ENCODE measurements at regions not wholly inside any gene's neighbourhood (a gene's known extent, or its start where the extent isn't known, plus 50 kb on each side); places are given as distances from the start of the nearest gene placed in this dataset.

GRCh38 chr1:4984841-4985240, 330.4 kb downstream of the AJAP1 start:
- TF ChIP-seq POLR2A (IDR thresholded peaks at IDR 0.05) (no peak), POLR2AphosphoS5 (IDR thresholded peaks at IDR 0.05) (no peak), EP300 (IDR thresholded peaks at IDR 0.05; ENCODE audit: low read depth) (no peak)
- TF ChIP-seq, protein P1, sequence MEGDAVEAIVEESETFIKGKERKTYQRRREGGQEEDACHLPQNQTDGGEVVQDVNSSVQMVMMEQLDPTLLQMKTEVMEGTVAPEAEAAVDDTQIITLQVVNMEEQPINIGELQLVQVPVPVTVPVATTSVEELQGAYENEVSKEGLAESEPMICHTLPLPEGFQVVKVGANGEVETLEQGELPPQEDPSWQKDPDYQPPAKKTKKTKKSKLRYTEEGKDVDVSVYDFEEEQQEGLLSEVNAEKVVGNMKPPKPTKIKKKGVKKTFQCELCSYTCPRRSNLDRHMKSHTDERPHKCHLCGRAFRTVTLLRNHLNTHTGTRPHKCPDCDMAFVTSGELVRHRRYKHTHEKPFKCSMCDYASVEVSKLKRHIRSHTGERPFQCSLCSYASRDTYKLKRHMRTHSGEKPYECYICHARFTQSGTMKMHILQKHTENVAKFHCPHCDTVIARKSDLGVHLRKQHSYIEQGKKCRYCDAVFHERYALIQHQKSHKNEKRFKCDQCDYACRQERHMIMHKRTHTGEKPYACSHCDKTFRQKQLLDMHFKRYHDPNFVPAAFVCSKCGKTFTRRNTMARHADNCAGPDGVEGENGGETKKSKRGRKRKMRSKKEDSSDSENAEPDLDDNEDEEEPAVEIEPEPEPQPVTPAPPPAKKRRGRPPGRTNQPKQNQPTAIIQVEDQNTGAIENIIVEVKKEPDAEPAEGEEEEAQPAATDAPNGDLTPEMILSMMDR (IDR thresholded peaks at IDR 0.05), result no peak
- in situ Hi-C loops (cut with MboI; ENCODE audit: low pct_ligation_motif_present in 1 of 4, low pct_unique_long_range_greater_than_20kb in 1 of 4, low sequenced_read_pairs in 3 of 4), result no loop called here
- Histone ChIP-seq H3K27ac (no peak overlapping the region), H3K36me3 (no peaks in the 10 kb centered on the region), H3K27me3 (no peaks in the 10 kb centered on the region), H3K4me3 (no peak overlapping the region), H3K4me1 (no peaks in the 10 kb centered on the region), H3K9me3 (no peaks in the 10 kb centered on the region)
- intact Hi-C loops (cut with DNase I; ENCODE audit: low total_unique reads), result no loop called here
- WGBS, 2 donors (ENCODE audit: low coverage in 1 of 2), result 80 to 84% methylated on average over 14 to 18 of the region's 18 CpGs
- DNase-seq, result no peak

DNA sequence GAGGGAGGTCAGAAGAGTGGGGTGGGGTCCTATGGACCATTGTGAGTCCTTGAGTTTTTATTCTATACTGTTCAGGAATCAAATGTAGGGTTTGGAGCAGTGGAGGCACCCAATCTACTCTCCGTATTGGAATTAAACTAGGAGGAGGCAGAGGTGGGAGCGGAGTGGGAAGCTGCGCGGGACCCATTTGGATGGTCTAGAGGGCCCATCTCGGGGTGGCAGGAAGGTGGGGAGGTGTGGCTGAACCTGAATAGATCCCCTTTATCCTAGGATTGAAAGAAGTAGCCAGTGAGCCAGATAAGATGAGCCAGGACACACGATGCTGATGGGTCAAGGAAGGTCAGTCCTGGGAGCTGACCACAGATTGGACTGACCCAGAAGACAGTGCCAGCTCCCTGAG, 325.8 kb downstream of the AJAP1 start:
- DNase-seq, result no peak
- TF ChIP-seq POLR2A (IDR thresholded peaks at IDR 0.05), result no peak
- TF ChIP-seq POLR2AphosphoS5 (IDR thresholded peaks at IDR 0.05), result no peak
- TF ChIP-seq EP300 (IDR thresholded peaks at IDR 0.05; ENCODE audit: low read depth), result no peak
- TF ChIP-seq, protein P1 (IDR thresholded peaks at IDR 0.05), result no peak
- WGBS, 2 donors (ENCODE audit: low coverage in 1 of 2), result 79 to 88% methylated on average over 5 to 6 of the region's 6 CpGs
- Histone ChIP-seq H3K27me3 (no peaks in the 10 kb centered on the region), H3K4me1 (no peaks in the 10 kb centered on the region), H3K4me3 (no peak overlapping the region), H3K36me3 (no peaks in the 10 kb centered on the region), H3K27ac (no peak overlapping the region), H3K9me3 (no peaks in the 10 kb centered on the region)
- in situ Hi-C loops (cut with MboI; ENCODE audit: low pct_ligation_motif_present in 1 of 4, low pct_unique_long_range_greater_than_20kb in 1 of 4, low sequenced_read_pairs in 3 of 4), result no loop called here
- intact Hi-C loops (cut with DNase I; ENCODE audit: low total_unique reads), result no loop called here

DNA sequence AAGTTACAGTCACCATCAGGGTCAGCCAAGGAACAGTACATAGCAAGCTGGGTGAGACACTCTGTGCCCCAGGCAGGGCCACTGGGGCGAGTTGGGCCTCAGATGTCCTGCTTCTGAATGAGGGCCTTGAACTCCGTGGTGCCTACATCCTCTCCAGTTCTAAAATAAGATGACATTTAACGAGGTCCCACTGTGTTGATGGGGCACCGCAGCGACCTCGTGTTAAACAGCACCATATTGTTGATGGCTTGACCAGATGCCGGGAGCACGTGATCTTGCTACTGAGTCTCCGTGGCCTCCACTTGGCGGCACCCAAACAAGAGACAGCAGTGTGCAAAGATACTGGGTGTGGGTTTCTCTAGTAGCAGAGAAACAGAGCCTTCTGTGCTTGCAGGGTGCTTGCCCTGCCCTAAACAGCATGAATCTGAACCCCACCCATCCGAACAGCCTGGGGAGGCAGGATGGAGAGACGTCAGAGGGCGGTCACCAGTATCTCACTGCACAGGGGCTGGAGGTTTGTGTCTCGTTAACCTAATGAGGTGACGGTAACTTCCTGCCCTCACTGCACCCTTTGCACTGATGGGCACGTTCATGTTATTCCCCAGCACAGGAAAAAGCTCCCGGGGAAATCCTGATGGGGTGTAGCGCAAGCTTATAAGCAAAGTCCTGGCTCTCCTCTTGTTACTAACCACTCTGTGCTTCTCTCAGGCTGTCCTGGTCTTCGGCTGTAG, 324.4 kb downstream of the AJAP1 start:
- no peak for DNase-seq
- TF ChIP-seq POLR2A (IDR thresholded peaks at IDR 0.05), result no peak
- no peak for TF ChIP-seq POLR2AphosphoS5 (IDR thresholded peaks at IDR 0.05)
- TF ChIP-seq EP300 (IDR thresholded peaks at IDR 0.05; ENCODE audit: low read depth), result no peak
- TF ChIP-seq, protein P1 (IDR thresholded peaks at IDR 0.05), result no peak
- no peaks in the 10 kb centered on the region for H3K4me1 ChIP-seq
- no peaks in the 10 kb centered on the region for H3K36me3 ChIP-seq
- in situ Hi-C loops (cut with MboI; ENCODE audit: low pct_ligation_motif_present in 1 of 4, low pct_unique_long_range_greater_than_20kb in 1 of 4, low sequenced_read_pairs in 3 of 4) (no loop called here), intact Hi-C loops (cut with DNase I; ENCODE audit: low total_unique reads) (no loop called here)
- H3K4me3 ChIP-seq, result no peak overlapping the region
- no peak overlapping the region for H3K27ac ChIP-seq
- no peaks in the 10 kb centered on the region for H3K27me3 ChIP-seq
- WGBS, 2 donors (ENCODE audit: low coverage in 1 of 2), result 74% methylated on average over 16 of the region's 19 CpGs; no CpG with 5 or more reads in 1 of the 2 donors
- H3K9me3 ChIP-seq, result no peaks in the 10 kb centered on the region

DNA sequence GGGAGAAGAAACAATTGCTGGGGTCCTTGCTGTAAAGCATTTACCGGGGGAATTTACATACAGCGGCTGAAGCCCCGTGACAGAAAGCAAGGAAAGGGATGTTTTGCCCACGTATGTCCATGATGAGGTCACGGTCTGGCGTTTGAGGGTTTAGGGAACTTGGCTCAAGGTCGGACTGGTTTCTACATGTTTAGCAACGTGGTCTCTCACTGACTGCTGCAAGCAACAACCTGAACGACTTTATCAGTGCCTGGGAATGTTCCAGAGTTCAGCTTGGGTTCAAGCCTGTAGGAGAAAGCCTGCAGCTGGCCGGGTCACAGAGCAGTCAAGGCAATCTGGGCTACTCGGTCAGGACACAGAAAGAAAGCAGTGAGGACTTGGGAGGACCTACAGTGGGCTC, 323.3 kb downstream of the AJAP1 start:
- Histone ChIP-seq H3K36me3 (no peaks in the 10 kb centered on the region), H3K27ac (no peak overlapping the region), H3K4me3 (no peak overlapping the region), H3K27me3 (no peaks in the 10 kb centered on the region), H3K9me3 (no peaks in the 10 kb centered on the region), H3K4me1 (no peaks in the 10 kb centered on the region)
- no peak for DNase-seq
- intact Hi-C loops (cut with DNase I; ENCODE audit: low total_unique reads) (no loop called here), in situ Hi-C loops (cut with MboI; ENCODE audit: low pct_ligation_motif_present in 1 of 4, low pct_unique_long_range_greater_than_20kb in 1 of 4, low sequenced_read_pairs in 3 of 4) (no loop called here)
- TF ChIP-seq POLR2AphosphoS5 (IDR thresholded peaks at IDR 0.05), result no peak
- TF ChIP-seq POLR2A (IDR thresholded peaks at IDR 0.05), result no peak
- TF ChIP-seq, protein P1 (IDR thresholded peaks at IDR 0.05), result no peak
- TF ChIP-seq EP300 (IDR thresholded peaks at IDR 0.05; ENCODE audit: low read depth), result no peak
- WGBS, 2 donors (ENCODE audit: low coverage in 1 of 2), result 51% methylated on average over 10 of the region's 11 CpGs; no CpG with 5 or more reads in 1 of the 2 donors
